Testis (tissue), 2 donors: ENCODE measurements at regions not wholly inside any gene's neighbourhood (a gene's known extent, or its start where the extent isn't known, plus 50 kb on each side); places are given as distances from the start of the nearest gene placed in this dataset.

Source experiments
- DNase-seq: peaks from one replicate; pipeline ENCODE4 v3.0.0-alpha.2; 2019
- H3K27ac ChIP-seq, 2 donors: fragments of 200-600 bp; sonication (generic); one replicate each; pipeline ENCODE4 v1.5.1; 2019
- H3K27me3 ChIP-seq: fragments of 200-600 bp; sonication (generic); one replicate; pipeline ENCODE4 v1.5.1; 2019
- H3K36me3 ChIP-seq: fragments of 200-600 bp; sonication (generic); one replicate; pipeline ENCODE4 v1.5.1; 2017; ENCODE audit warnings: low read depth; ENCODE audit errors: missing control alignments
- H3K4me1 ChIP-seq: fragments of 200-600 bp; sonication (generic); one replicate; pipeline ENCODE4 v1.5.1; 2019
- H3K4me3 ChIP-seq, 2 donors: fragments of 200-600 bp; sonication (generic); one replicate each; pipeline ENCODE4 v1.5.1; 2017 to 2019
- H3K9me3 ChIP-seq: fragments of 200-600 bp; sonication (generic); one replicate; pipeline ENCODE4 v1.5.1; 2017
- POLR2A ChIP-seq: fragments of 450-650 bp; IDR thresholded peaks from one replicate; pipeline ENCODE4 v1.6.1; 2017; ENCODE audit warnings: antibody characterized with exemption, mild to moderate bottlenecking, moderate library complexity
- WGBS, 2 donors: methylation state at CpG; one replicate each; pipeline ENCODE4 v1.1.5; 2018; 5-methylcytosine and 5-hydroxymethylcytosine counted together
- intact Hi-C: fragments of 100-400 bp; cut with DNase I; formaldehyde crosslinking; loops from one replicate; pipeline ENCODE4 v1.15.1; 2023; ENCODE audit warnings: low total_unique reads
- TF ChIP-seq, protein P1 (sequence below), 3 experiments: fragments of 450-650 bp in 2 of 3; fragments of 200-600 bp in 1 of 3; sonication (generic) in 1 of 3; IDR thresholded peaks; one replicate each; pipeline ENCODE4 v1.5.1; 2016 to 2019; ENCODE audit warnings: antibody characterized with exemption in 3 of 3, mild to moderate bottlenecking in 2 of 3, moderate library complexity in 1 of 3

DNA sequence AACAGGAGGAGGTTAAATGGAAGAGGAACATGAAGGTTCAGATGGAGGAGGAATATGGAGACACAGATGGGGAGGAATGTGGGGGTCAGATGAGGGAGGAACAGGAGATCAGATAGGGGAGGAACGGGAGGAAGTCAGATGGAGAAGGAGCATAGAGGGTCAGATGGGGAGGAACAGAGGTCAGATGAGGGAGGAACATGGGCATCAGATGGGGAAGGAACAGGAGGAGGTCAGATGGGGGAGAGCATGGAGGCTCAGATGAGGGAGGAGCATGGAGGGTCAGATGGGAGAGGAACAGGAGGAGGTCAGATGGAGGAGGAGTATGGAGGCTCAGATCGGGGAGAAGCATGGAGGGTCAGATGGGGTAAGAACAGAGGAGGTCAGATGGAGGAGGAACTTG, 290.6 kb downstream of the BMP7 start:
- intact Hi-C loops = no loop called here
- no peaks in the 10 kb centered on the region for H3K4me1 ChIP-seq
- no peaks in the 10 kb centered on the region for H3K9me3 ChIP-seq
- H3K27ac ChIP-seq = no peak overlapping the region
- no peak for TF ChIP-seq POLR2A
- TF ChIP-seq, protein P1, sequence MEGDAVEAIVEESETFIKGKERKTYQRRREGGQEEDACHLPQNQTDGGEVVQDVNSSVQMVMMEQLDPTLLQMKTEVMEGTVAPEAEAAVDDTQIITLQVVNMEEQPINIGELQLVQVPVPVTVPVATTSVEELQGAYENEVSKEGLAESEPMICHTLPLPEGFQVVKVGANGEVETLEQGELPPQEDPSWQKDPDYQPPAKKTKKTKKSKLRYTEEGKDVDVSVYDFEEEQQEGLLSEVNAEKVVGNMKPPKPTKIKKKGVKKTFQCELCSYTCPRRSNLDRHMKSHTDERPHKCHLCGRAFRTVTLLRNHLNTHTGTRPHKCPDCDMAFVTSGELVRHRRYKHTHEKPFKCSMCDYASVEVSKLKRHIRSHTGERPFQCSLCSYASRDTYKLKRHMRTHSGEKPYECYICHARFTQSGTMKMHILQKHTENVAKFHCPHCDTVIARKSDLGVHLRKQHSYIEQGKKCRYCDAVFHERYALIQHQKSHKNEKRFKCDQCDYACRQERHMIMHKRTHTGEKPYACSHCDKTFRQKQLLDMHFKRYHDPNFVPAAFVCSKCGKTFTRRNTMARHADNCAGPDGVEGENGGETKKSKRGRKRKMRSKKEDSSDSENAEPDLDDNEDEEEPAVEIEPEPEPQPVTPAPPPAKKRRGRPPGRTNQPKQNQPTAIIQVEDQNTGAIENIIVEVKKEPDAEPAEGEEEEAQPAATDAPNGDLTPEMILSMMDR (IDR thresholded peaks at IDR 0.05) = no peak
- H3K36me3 ChIP-seq = no peaks in the 10 kb centered on the region
- no peak for DNase-seq
- no peaks in the 10 kb centered on the region for H3K27me3 ChIP-seq
- 65 to 66% methylated on average over 2 of the region's 2 CpGs for WGBS, 2 donors
- no peak overlapping the region for H3K4me3 ChIP-seq

DNA sequence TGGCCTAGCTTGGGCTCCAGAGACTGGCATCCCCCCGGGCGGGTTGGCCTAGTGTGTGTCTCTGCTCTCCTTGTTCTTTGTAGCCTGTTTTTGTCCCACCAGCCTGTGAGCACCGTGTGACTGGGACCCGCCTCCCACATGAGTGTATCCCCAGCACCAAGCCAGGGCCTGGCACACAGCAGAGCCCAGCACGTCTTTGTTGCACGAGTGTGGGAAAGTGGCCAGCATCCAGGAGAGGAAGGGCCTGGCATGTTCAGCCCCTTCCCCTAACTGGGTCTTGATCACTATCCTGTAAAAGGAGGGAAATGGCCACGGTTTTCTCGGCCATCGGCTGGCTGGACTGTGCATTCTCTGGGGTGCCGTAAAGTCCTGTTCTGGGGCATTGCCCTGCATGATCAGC, 290.1 kb downstream of the BMP7 start:
- Histone ChIP-seq H3K27ac (no peak overlapping the region), H3K9me3 (no peaks in the 10 kb centered on the region), H3K36me3 (no peaks in the 10 kb centered on the region), H3K4me3 (no peak overlapping the region), H3K4me1 (no peaks in the 10 kb centered on the region), H3K27me3 (no peaks in the 10 kb centered on the region)
- TF ChIP-seq POLR2A = no peak
- TF ChIP-seq, protein P1 (IDR thresholded peaks at IDR 0.05) = no peak
- WGBS, 2 donors = 64 to 78% methylated on average over 6 to 10 of the region's 10 CpGs
- DNase-seq = no peak
- intact Hi-C loops = no loop called here

DNA sequence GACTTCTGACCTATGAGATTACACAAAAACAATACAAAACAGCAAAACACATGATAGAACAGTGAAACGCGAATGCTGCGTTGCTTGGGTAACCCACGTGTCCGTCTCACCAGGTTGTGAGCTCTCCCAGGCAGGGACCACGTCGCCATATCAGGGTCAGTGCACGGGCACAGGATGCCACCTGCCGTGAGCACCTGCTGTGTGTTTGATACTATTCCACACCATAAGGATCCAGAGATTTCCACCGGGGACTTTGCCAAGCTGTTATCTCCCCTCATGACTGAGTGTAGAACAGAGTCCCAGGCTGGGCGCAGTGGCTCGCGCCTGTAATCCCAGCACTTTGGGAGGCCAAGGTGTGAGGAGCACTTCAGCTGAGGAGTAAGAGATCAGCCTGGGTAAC, 288.0 kb downstream of the BMP7 start:
- no peaks in the 10 kb centered on the region for H3K4me1 ChIP-seq
- H3K36me3 ChIP-seq = no peaks in the 10 kb centered on the region
- WGBS, 2 donors = 75 to 82% methylated on average over 13 of the region's 13 CpGs
- H3K27me3 ChIP-seq = no peaks in the 10 kb centered on the region
- no peaks in the 10 kb centered on the region for H3K9me3 ChIP-seq
- intact Hi-C loops = no loop called here
- no peak for DNase-seq
- H3K4me3 ChIP-seq = no peak overlapping the region
- no peak overlapping the region for H3K27ac ChIP-seq
- TF ChIP-seq, protein P1 (IDR thresholded peaks at IDR 0.05) = no peak
- TF ChIP-seq POLR2A = no peak

DNA sequence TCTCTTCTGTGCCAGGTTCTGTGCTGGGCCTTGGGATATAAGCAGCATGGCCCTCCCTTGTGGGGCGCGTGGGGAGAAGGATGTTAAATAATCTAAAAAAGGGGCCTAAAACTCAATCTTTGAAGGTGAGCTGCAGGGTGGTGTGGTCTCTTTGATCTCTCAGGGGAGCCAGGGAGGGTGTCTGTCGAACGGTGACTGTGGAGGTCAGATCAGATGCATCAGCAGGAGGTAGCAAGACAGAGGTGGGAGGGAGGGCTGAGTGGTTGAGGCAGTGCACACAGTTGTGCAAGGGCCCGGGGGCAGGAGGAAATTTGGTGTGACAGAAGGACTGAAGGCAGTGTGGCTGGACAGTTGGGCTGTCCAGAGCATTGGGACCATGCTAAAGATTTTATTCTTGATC, 287.3 kb downstream of the BMP7 start:
- no peak overlapping the region for H3K4me3 ChIP-seq
- DNase-seq = no peak

DNA sequence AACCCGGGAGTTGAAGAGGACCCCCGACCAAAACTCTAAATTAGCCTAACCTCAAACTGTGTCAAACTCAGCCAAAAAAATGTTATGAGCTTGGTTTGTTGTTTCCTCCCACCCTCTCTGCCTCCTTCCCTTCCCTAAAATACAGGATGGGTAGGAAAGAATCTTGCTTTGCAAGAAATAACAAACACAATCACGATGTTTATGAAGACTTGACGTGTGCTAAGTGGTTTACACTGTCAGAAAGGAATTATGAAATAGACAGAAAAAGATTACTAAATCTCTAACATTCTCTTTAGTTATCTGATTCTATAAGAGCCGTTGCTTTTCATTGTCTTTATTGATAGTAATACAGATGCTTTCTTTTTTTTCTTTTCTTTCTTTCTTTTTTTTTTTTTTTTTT, 285.1 kb downstream of the BMP7 start:
- no peaks in the 10 kb centered on the region for H3K9me3 ChIP-seq
- 44 to 59% methylated on average over 5 of the region's 5 CpGs for WGBS, 2 donors
- no peak overlapping the region for H3K27ac ChIP-seq
- no peak for DNase-seq
- no peaks in the 10 kb centered on the region for H3K27me3 ChIP-seq
- no peaks in the 10 kb centered on the region for H3K4me1 ChIP-seq
- TF ChIP-seq POLR2A = no peak
- TF ChIP-seq, protein P1 (IDR thresholded peaks at IDR 0.05) = no peak
- intact Hi-C loops = no loop called here
- H3K36me3 ChIP-seq = no peaks in the 10 kb centered on the region
- H3K4me3 ChIP-seq = no peak overlapping the region

More for the DNA sequence above, 287.3 kb downstream of the BMP7 start:
- Histone ChIP-seq H3K36me3 (no peaks in the 10 kb centered on the region), H3K4me1 (no peaks in the 10 kb centered on the region), H3K9me3 (no peaks in the 10 kb centered on the region), H3K27ac (no peak overlapping the region), H3K27me3 (no peaks in the 10 kb centered on the region)
- 66 to 82% methylated on average over 4 to 5 of the region's 5 CpGs for WGBS, 2 donors
- TF ChIP-seq POLR2A = no peak
- TF ChIP-seq, protein P1 (IDR thresholded peaks at IDR 0.05) = no peak
- intact Hi-C loops = no loop called here
